Activated CD4-positive, alpha-beta T cell treated with anti-CD3 and anti-CD28 coated beads for 48 hours (primary cell): ENCODE measurements at regions not wholly inside any gene's neighbourhood (a gene's known extent, or its start where the extent isn't known, plus 50 kb on each side); places are given as distances from the start of the nearest gene placed in this dataset.
"Not testable (repeated sequence)": the region's sequence is repeated elsewhere in the genome, so short reads cannot be mapped to it uniquely, and the experiment has no call there.

Experiments
- DNase-seq: peaks from one replicate; pipeline ENCODE4 v3.0.0-alpha.2; 2020

DNA sequence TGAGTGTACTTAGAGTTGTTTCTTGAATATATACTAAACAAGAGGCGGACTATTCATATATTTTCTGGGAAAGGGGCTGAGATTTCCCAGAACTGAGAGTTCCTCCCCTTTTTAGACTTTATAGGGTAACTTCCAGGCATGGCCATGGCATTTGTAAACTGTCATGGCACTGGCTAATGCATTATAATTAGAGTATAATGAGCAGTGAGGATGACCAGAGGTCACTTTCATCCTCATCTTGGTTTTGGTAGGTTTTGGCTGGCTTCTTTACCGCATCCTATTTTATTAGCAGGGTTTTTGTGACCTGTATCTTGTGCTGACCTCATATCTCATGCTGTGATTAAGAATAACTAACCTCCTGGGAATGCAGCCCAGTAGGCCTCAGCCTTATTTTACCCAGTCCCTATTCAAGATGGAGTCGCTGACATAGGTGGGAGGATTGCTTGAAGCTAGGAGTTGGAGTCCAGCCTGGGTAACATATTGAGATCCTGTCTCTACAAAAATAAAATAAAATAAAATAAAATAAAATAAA is 91.4 kb downstream of the MOBP start:
- no peak for DNase-seq

GRCh38 chr3:39559543-39559942 is 92.1 kb downstream of the MOBP start:
- no peak for DNase-seq

- DNase-seq, result no peak
Measured at GRCh38 chr3:39568508-39568907, 101.0 kb downstream of the MOBP start.

- no peak for DNase-seq
Measured at GRCh38 chr3:39569095-39569494, 101.6 kb downstream of the MOBP start.

DNA sequence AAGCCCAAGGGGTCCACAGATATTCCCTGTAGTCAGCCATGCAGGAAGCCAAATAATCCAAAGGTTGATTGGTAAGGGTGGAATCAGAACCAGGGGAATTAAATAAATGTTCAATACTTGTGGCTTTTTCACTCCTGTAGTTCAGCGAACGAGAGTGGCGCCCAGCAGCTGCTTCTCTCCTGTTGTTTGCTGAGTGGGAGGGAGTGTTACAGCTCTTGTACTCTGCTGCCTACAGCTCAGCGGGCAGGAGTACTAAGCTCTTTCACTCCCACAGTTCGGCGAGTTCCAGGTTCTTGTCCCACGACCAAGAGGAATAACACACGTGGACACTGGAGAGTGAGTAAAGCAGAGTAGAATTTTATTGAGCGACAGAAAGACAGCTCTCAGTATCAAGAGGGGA is 105.9 kb downstream of the MOBP start:
- DNase-seq, result no peak

DNA sequence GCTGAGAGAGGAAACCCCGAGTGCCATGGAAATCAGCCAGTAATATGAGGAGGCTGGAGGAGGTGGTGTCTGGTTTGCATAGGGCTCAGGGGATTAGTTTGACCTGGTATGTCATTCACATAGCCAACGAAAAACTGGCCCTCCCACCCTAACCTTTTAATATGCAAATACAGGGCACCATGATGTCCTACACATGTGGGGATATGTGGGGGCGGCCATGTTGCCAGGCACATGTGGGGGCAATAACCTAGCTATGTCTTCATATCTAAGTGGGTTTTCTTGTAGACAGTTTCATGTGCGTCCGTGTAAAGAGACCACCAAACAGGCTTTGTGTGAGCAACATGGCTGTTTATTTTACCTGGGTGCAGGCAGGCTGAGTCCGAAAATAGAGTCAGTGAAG is 110.1 kb downstream of the MOBP start:
- DNase-seq, result no peak

GRCh38 chr3:39586215-39586614 is 118.7 kb downstream of the MOBP start:
- DNase-seq, result not testable (repeated sequence)

GRCh38 chr3:39587113-39587512 is 119.6 kb downstream of the MOBP start:
- no peak for DNase-seq

DNA sequence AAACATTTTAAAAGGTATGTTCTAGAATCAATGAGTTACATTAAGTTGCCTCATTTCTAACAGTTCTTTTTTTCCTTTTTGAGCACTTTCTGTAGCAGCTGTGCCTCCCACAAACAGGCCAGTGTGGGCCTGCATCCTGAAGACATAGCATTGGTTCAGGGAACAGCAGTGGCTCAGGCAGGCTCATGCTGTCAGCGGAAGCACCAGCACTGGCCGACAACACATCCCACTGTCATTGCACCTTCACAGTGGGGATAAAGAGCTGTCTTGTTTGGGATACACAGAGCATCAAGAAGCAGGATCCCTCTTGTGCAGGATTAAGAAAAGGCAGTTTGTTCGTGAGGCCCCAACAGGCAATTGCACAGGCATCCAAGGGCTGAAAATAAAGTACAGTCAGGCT is 123.3 kb downstream of the MOBP start:
- no peak for DNase-seq

GRCh38 chr3:39592311-39593050 is 125.0 kb downstream of the MOBP start:
- no peak for DNase-seq

DNA sequence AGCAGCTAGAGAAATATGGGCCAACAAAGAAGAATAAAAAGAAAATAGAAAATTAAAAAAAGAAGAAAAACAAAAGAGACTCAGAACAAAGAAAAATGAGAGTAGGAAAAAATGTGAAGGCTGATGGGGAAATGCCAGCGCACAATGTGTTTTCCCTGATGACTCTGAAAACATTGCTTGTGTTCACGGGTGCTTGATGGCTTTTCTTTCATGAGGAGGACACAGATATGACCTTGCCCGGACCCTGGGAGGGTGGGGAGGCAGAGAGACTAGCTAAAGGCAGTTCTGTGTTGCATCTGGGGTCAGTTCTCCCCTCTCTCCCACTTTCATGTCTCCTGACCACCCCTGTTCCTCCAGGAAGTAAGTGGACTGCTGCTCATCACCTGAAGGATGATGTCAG is 125.9 kb downstream of the MOBP start:
- DNase-seq, result no peak

GRCh38 chr3:39601241-39601640 is 133.8 kb downstream of the MOBP start:
- DNase-seq, result no peak

- DNase-seq, result no peak
Measured at GRCh38 chr3:39605837-39606236, 138.4 kb downstream of the MOBP start.

DNA sequence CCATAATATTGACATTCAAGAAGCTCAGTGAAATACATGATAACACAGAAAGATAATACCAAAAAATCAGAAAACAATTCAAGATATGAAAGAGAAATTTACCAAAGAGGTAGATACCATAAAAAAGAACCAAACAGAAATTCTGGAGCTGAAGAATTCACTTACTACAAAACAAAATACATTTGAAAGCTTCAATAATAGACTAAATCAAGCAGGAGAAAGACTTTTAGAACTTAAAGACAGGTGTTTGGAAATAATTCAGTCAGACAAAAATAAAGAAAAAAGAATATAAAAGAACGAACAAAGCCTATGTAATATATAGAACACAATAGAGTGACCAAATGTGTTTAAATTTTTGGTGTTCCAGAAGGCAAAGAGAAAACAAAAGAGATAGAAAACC is 158.7 kb downstream of the MOBP start:
- DNase-seq, result no peak

GRCh38 chr3:39631136-39631535 is 163.7 kb downstream of the MOBP start:
- no peak for DNase-seq

DNA sequence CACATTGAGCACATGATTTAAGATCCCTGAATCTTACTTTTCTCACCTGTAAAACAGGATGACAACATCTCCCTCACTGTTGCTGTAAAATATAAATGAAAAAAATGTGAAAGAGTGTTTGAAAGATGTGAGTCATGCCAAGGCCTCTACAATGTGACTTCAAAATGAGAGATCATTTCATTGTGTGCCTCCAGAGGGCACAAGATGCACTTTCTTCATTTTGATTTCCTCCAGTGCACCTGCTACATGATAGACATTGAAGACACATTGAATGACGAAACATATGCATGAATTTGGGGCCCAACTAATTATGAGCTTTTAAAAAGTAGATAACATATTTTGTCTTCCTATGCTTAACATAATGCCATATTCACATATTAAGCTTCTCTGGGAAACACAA is 170.3 kb downstream of the MOBP start:
- no peak for DNase-seq

DNA sequence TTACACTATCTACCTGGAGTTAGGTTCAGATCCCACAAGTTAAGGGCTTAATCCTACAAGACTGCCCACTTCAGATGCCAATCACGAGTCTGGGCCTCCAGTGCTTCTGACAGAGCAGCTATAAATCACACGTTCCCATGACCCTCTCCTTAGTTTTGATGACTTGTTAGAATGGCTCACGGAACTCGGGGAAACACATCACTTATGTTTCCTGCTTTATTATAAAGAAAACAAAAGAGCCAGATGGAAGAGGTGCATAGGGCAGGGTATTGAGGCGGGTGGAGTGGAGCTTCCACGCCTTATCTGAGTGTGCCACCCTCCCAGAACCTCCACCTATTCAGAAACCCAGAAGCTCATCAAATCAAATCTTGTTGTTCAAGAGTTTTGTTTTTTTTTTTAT is 170.8 kb downstream of the MOBP start:
- DNase-seq, result no peak

DNA sequence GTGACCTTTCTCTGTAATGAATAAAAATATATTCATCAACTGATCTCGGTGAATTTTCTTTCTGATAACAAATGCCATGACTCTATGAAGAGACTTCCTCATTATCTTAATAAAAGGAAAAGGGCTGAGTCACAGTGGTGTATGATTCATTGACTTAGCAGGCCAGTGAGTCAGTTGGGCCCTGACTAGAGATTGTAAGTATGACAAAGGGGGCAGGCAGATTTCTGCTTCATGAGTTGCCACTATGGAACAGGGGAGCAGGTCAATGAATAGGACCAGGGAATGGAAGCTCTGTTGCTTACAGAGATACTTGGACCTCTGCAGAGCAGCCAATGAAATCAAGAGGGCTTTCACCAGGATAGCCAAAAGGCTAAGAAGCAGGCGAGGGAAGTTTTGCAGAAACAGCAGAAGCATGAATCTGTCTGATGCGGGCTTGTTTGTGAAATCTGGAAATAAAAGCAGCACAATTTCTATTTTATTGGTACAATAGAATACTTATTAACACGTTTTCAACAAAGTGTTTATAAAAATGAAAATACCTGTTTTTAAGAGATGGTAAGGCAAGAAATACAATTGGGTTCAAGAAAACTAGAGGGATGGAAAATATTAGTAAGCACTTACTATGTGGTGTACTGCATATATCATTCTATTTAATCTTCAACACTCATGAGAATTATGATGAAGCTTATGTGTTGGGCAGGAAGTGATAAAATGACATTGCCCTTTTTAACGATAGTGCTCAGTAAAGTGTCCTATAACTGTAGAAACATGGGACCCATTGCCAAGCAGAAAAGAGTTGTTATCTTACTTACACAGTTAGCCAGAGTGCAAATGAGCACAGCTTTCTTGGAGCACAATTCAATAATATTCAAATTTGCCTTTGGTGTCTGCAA is 169.8 kb upstream of the MYRIP start:
- peak; percentile 44 for DNase-seq

DNA sequence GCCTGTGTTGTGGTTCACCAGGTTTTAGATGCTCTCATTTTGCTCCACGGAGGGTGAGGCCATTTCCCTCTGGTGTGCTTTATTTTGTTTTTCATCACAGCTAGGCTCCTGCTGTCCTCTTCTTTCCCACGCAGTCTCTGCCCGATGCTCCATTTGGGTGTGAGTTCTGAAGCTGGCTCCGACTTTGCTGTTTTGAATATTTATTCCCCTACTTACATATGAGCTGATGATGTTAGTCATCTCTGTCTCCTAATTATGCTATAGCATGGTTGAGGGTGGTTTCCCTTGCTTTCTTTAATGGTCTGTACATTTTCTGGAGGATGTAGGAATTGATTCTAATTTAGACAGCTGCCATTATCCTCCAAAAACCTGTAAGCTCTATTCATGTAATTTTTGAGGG is 168.1 kb upstream of the MYRIP start:
- DNase-seq, result no peak

GRCh38 chr3:39644176-39644575 is 165.2 kb upstream of the MYRIP start:
- DNase-seq, result no peak

GRCh38 chr3:39651256-39651655 is 158.2 kb upstream of the MYRIP start:
- not testable (repeated sequence) for DNase-seq

DNA sequence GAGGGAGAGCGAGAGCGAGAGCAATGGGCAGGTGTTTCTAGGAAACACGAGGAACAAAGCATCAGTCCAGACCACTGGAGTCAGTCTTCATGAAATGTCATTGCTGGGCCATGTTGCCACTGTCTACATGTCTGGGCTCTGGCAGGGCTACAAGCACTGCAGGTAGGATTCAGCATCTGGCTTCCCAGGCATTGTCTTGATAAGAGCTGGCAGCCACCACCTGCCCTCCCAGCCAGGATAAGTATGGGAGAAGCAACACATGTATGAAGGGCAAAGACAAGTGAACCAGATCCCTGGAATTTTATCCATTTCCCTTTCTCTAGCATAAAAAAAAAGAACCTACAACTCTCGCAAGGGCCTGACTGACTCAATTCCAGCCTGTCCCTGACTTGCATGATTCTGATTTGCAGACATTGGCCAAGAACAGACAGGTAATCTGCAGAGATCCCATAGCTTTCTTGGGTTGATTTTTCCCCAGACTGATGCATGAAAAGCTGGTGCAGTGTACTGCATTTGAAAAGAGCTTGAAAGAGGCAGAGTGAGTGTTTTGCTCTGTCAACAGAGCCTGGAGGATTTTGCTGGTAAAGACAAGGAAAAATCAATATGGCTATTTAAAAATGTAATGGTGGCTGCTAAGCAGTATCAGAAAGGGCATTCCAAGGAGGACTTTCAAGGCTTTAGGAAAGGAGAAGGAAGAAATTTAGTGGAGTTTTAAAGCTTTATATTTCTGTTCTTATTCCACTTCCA is 157.2 kb upstream of the MYRIP start:
- DNase-seq, result no peak

GRCh38 chr3:39655718-39656117 is 153.7 kb upstream of the MYRIP start:
- DNase-seq, result not testable (repeated sequence)
